HG03342 (cell line): ENCODE measurements at regions not wholly inside any gene's neighbourhood (a gene's known extent, or its start where the extent isn't known, plus 50 kb on each side); places are given as distances from the start of the nearest gene placed in this dataset.

ENCODE experiments used
- ATAC-seq: cut with Tn5 transposase; IDR thresholded peaks from one replicate; pipeline ENCODE4 v1.9.1; 2021; ENCODE audit warnings: mild to moderate bottlenecking, moderate library complexity; ENCODE audit not compliant: unreplicated experiment

- ATAC-seq = peak; percentile 68
Measured at GRCh38 chr7:12067156-12067831, 143.8 kb upstream of the TMEM106B start.

GRCh38 chr7:12069757-12070156 is 141.3 kb upstream of the TMEM106B start:
- ATAC-seq = no peak

GRCh38 chr7:12074889-12075288 is 136.2 kb upstream of the TMEM106B start:
- ATAC-seq = no peak

GRCh38 chr7:12080006-12080405 is 131.1 kb upstream of the TMEM106B start:
- ATAC-seq = no peak

GRCh38 chr7:12085516-12085915 is 125.6 kb upstream of the TMEM106B start:
- ATAC-seq = no peak

- ATAC-seq = no peak
Measured at GRCh38 chr7:12089951-12090756, 120.9 kb upstream of the TMEM106B start.

- no peak for ATAC-seq
Measured at GRCh38 chr7:12090757-12091221, 120.3 kb upstream of the TMEM106B start.

GRCh38 chr7:12091231-12091630 is 119.9 kb upstream of the TMEM106B start:
- ATAC-seq = no peak

- ATAC-seq = no peak
Measured at GRCh38 chr7:12092499-12093130, 118.5 kb upstream of the TMEM106B start.

- ATAC-seq = no peak
Measured at GRCh38 chr7:12093365-12093764, 117.7 kb upstream of the TMEM106B start.

- no peak for ATAC-seq
Measured at GRCh38 chr7:12094365-12094921, 116.7 kb upstream of the TMEM106B start.

GRCh38 chr7:12102126-12102525 is 109.0 kb upstream of the TMEM106B start:
- no peak for ATAC-seq

- no peak for ATAC-seq
Measured at GRCh38 chr7:12102527-12102926, 108.6 kb upstream of the TMEM106B start.

GRCh38 chr7:12103948-12104347 is 107.1 kb upstream of the TMEM106B start:
- ATAC-seq = no peak

- ATAC-seq = no peak
Measured at GRCh38 chr7:12107381-12107780, 103.7 kb upstream of the TMEM106B start.

- ATAC-seq = no peak
Measured at GRCh38 chr7:12107841-12108254, 103.2 kb upstream of the TMEM106B start.

GRCh38 chr7:12110425-12110824 is 100.7 kb upstream of the TMEM106B start:
- no peak for ATAC-seq

GRCh38 chr7:12111422-12112405 is 99.4 kb upstream of the TMEM106B start:
- no peak for ATAC-seq

GRCh38 chr7:12117170-12117569 is 93.9 kb upstream of the TMEM106B start:
- no peak for ATAC-seq

GRCh38 chr7:12119620-12120303 is 91.3 kb upstream of the TMEM106B start:
- no peak for ATAC-seq
